K562 (cell line): ENCODE measurements at regions not wholly inside any gene's neighbourhood (a gene's known extent, or its start where the extent isn't known, plus 50 kb on each side); places are given as distances from the start of the nearest gene placed in this dataset.

ENCODE experiments used
- BHLHE40 ChIP-seq: IDR thresholded peaks from 2 replicates; pipeline ENCODE4 v1.6.1; 2011; ENCODE audit warnings: low read length, improper control_type of control experiment
- JUNB ChIP-seq: fragments of 450-650 bp; formaldehyde crosslinking; conservative IDR thresholded peaks from 2 replicates; pipeline ENCODE4 v1.4.0; 2020; ENCODE audit warnings: mild to moderate bottlenecking
- POLR2AphosphoS5 ChIP-seq: IDR thresholded peaks from 2 replicates; pipeline ENCODE4 v1.6.1; 2011; ENCODE audit warnings: mild to moderate bottlenecking, low read depth, low read length, moderate library complexity; ENCODE audit not compliant: control insufficient read depth, insufficient read depth
- ZFX ChIP-seq: sonication (generic); formaldehyde crosslinking; IDR thresholded peaks from 2 replicates; pipeline ENCODE4 v1.8.0; 2022; ENCODE audit warnings: mild to moderate bottlenecking, missing genetic modification reagents, moderate library complexity
- TF ChIP-seq, protein P1 (sequence below): fragments of 250-450 bp; sonication (Bioruptor Pico); IDR thresholded peaks from 2 replicates; pipeline ENCODE4 v1.4.0; 2020; ENCODE audit warnings: mild to moderate bottlenecking

GRCh38 chr9:79028101-79028500, 543.7 kb upstream of the TLE4 start:
- TF ChIP-seq, protein P1, sequence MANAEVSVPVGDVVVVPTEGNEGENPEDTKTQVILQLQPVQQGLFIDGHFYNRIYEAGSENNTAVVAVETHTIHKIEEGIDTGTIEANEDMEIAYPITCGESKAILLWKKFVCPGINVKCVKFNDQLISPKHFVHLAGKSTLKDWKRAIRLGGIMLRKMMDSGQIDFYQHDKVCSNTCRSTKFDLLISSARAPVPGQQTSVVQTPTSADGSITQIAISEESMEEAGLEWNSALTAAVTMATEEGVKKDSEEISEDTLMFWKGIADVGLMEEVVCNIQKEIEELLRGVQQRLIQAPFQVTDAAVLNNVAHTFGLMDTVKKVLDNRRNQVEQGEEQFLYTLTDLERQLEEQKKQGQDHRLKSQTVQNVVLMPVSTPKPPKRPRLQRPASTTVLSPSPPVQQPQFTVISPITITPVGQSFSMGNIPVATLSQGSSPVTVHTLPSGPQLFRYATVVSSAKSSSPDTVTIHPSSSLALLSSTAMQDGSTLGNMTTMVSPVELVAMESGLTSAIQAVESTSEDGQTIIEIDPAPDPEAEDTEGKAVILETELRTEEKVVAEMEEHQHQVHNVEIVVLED (CRISPR knock-in tag) = no peak
- no peak for TF ChIP-seq BHLHE40
- TF ChIP-seq POLR2AphosphoS5 = no peak
- TF ChIP-seq JUNB (CRISPR knock-in tag) = no peak
- no peak for TF ChIP-seq ZFX
